ENCODE measurements at regions not wholly inside any gene's neighbourhood (a gene's known extent, or its start where the extent isn't known, plus 50 kb on each side); places are given as distances from the start of the nearest gene placed in this dataset.
A peak's percentile ranks its signal among the peaks of the same experiment; 100 is the strongest.

DNA sequence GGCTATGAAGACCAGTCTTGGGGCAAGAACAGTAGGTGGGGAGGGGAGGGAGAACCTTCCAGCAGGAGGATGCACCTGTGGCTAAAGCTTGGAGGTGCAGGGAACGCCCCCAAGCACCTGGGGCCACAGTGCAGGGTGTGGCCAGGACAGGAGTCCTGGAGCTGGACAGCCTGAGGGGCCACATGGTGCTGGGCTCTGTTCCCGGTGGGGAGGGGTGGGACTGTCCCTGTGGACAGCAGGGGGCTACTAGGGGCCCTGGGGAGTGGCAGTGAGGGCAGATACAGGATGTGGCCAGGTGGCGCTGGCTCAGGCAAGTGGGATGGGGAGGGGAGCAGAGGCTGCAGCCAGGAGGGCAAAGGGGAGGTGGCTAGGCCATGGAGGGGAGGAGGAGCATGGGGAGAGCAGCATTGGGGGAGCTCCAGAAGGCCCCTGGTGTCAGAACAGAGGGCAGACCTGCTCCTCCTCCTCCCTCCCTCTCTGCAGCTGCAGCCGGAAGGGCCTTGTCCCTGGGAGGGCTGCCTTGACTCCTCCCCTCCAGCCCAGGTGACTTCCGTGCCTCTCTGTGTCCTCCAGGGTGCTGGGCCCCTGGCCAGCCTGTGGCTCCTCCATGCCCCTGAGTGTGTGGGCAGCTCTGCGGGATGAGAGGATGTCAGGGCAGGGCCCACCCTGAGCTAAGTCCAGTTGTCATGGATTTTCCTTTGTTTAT, 68.4 kb upstream of the DLK1 start:
- DNase-seq, result no peak

- no peak for DNase-seq
Measured at GRCh38 chr14:100659345-100660001, 67.2 kb upstream of the DLK1 start.

- DNase-seq, result no peak
Measured at GRCh38 chr14:100660498-100660881, 66.2 kb upstream of the DLK1 start.

- DNase-seq, result no peak
Measured at GRCh38 chr14:100660882-100661635, 65.6 kb upstream of the DLK1 start.

DNA sequence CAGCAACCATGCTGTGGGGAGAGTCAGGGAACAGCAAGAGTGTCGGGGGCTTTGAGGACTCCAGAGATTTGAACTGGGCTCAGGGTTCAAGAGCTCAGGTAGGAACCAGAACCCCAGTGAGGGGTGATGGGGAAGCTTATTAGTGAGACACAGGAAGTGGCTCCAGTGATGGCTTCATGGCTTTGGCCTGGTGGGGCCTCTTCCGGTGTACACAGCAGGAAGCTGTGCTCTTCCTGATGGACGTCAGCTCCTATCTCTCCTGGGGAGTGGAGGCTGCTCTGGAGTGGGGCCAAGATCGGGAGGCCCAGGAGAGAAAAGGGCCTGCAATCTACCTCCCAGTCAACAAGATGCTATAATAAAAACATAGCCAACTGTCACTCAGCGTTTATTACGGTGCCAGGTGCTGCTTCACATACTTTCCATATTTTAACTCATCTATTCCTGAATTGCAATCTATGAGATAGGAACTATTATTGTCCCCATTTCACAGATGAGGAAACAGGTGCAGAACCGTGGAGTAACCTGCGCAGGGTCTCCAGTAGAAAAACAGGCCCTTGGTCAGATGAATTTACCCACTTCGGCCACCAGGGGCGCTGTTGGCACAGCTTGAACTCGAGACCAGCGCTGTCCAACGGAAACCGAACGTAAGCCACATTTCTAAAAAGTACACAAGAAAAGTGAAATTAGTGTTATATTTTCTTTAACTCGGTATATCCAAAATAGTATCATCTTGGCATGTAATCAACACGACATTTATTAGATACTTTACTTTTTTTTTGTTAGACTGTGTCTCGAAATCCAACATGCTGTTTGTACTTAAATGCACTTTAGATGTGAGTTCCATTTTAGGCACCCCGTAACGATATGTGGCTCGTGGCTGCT, 63.6 kb upstream of the DLK1 start:
- DNase-seq, result peak; percentile 96

- DNase-seq, result no peak
Measured at GRCh38 chr14:100663761-100664052, 63.0 kb upstream of the DLK1 start.

DNA sequence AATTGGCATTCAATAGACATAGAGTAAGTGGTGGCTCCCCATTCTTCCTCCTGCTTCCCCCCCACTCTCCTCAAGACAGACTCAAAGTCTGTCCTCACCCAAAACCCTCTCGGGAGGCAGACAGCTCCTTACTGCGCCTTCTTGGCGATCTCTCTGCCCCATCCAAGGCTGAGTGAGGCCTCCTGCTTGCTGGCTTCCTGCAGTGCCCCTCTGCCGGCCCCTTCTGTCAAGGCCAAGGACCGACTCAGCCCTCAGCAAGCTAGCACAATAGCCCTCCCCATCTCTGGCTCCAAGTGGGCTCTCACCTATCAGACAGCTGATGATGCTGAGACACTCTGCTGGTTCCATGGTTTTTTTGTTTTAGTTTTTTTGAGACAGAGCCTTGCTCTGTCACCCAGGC, 62.5 kb upstream of the DLK1 start:
- no peak for DNase-seq

GRCh38 chr14:100664841-100665510, 61.7 kb upstream of the DLK1 start:
- DNase-seq, result peak; percentile 97

GRCh38 chr14:100665511-100666032, 61.1 kb upstream of the DLK1 start:
- peak; percentile 96 for DNase-seq

DNA sequence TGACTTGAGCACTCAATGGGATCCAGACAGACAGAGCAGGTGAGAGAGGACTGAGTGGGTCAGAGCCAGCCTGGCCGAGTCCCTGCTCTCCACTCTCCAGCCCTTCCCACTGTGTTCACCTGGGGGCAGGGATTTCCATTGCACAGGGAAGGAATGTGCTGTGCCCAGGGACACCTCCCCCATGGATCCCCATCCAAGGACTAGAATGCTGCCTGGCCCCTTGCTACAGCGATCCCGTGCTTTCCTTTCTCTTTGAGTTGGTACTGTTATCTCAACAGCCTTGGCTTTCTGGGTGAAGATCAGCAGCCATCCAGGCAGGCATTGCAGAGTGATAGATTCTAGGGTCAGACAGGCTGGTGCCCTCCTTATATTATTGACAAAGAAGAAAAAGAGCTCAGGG, 60.3 kb upstream of the DLK1 start:
- DNase-seq, result no peak

DNA sequence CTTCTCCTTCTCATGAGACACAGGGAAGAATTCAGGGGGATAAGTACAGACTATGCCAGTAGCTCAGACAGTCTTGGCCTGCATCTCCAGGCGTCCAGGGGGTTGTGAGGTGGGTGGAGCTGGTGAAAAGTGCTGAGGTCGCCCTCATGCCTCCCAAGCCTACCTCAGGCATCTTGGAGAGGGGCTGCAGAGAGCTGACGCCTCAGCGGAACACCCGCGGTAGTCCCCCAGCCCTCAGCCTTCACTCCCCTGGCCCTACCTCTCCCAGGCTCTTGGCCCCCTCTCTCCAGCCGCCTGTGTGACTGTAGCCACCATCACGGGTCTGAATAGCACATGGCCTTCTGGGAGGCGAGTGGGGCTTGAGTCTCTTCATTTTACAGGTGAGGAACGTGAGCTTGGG, 59.8 kb upstream of the DLK1 start:
- no peak for DNase-seq

GRCh38 chr14:100667656-100668055, 59.0 kb upstream of the DLK1 start:
- DNase-seq, result peak; percentile 87

GRCh38 chr14:100668352-100668751, 58.3 kb upstream of the DLK1 start:
- DNase-seq, result no peak

GRCh38 chr14:100669011-100669412, 57.7 kb upstream of the DLK1 start:
- no peak for DNase-seq

DNA sequence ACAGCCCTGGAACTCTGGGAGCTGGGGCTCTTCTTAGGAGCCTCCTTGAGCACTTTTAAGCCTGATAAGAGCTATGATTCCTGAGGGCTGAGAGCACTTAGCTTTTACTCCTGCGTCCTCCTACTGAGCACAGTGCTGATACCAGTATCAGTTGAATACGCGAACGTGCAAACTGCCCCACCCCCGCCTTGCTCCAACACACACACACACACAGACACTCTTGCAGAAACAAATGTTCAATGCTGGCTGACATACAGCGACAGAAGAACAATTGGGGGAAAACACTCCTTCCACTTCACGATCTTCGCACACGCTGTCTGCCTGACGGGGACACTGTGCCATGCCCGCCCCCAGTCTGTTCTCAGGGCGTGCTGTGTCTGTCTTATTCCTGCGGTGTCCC, 57.2 kb upstream of the DLK1 start:
- DNase-seq, result peak; percentile 88

GRCh38 chr14:100670017-100670752, 56.5 kb upstream of the DLK1 start:
- DNase-seq, result no peak

DNA sequence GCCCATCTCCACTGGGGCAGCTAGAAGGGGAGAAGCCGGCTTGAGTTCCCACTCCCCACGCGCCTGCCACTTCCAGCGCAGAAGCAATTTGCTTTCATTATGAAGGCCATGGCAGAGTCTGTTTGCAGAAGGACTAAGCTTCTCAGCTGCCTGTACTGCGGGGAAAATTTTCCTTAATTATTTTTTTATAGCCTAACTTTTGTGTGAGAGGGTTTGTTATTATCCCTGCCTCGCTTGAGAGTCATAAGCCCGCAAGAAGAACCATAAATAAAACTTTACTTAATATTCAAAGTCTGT, 56.0 kb upstream of the DLK1 start:
- no peak for DNase-seq

DNA sequence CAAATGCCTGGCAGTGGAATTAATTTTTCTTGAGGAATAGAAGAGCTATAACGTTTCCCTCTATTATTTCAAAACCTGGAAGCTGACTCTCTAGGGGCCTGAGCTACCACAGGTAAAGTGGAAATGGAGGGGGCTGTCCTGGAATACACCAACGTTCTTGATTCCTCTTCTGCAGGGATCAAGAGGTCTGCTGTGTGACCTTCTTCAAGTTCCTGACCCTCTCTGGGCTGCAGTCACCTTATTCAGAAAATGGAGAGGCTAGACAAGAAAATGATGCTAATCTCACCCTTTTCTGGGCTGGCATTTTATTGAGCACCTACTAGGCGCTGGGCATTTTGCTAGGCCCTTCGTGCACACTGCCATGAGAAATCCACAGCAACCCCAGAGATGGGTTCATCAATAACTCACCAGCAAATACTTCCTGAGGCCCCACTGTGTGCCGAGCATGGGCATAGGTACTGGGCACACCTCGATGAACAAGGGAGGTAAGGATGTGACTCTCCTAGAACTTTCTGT, 55.2 kb upstream of the DLK1 start:
- DNase-seq, result no peak

GRCh38 chr14:100671906-100672305, 54.8 kb upstream of the DLK1 start:
- no peak for DNase-seq

- no peak for DNase-seq
Measured at GRCh38 chr14:100673085-100673806, 53.4 kb upstream of the DLK1 start.

DNA sequence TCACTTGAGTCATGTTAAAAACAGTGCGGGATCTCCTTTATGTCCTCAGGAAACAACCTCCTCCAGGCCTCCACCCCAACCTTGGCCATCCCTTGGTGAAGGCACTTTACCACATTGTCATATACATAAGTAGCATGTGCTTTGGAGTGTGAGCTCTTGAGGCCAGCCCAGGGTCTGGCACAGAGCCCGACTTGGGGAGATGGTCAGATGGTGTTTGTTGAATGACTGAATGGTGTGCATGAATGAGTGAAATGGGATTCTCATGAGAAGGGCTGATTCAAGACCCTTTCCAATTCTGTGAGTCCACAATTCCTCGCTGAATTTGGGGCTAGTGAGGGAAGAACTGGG, 52.9 kb upstream of the DLK1 start:
- DNase-seq, result no peak
